ENCODE measurements at regions not wholly inside any gene's neighbourhood (a gene's known extent, or its start where the extent isn't known, plus 50 kb on each side); places are given as distances from the start of the nearest gene placed in this dataset.

DNA sequence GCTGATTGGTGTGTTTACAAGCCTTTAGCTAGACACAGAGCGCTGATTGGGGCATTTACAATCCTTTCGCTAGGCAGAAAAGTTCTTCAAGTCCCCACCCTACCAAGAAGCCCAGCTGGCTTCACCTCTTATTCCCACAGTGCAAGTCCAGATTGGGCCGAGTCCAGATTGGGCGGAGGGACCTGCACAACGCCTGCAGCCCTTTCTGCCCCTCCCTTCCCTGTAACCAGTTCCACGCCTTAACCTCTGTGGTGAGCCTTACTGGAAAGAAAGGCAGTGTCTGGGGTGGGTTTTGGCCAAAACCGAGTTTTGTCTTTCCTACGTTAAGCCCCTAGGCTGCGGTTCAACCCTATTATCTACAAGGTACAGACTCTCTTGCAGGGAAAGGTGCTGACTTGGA, 268.7 kb downstream of the ZEB1 start:
- TF ChIP-seq, protein P1, sequence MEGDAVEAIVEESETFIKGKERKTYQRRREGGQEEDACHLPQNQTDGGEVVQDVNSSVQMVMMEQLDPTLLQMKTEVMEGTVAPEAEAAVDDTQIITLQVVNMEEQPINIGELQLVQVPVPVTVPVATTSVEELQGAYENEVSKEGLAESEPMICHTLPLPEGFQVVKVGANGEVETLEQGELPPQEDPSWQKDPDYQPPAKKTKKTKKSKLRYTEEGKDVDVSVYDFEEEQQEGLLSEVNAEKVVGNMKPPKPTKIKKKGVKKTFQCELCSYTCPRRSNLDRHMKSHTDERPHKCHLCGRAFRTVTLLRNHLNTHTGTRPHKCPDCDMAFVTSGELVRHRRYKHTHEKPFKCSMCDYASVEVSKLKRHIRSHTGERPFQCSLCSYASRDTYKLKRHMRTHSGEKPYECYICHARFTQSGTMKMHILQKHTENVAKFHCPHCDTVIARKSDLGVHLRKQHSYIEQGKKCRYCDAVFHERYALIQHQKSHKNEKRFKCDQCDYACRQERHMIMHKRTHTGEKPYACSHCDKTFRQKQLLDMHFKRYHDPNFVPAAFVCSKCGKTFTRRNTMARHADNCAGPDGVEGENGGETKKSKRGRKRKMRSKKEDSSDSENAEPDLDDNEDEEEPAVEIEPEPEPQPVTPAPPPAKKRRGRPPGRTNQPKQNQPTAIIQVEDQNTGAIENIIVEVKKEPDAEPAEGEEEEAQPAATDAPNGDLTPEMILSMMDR (IDR thresholded peaks at IDR 0.05), result no peak
- no peak for TF ChIP-seq ZFX (IDR thresholded peaks at IDR 0.05; ENCODE audit: borderline replicate concordance)
